ENCODE measurements at regions not wholly inside any gene's neighbourhood (a gene's known extent, or its start where the extent isn't known, plus 50 kb on each side); places are given as distances from the start of the nearest gene placed in this dataset.

GRCh38 chr7:125481323-125481722 lies 551.7 kb upstream of the POT1 start:
- H3K27me3 Mint-ChIP-seq, result no peaks in the 10 kb centered on the region
- no peak overlapping the region for H3K4me3 Mint-ChIP-seq
- no peaks in the 10 kb centered on the region for H3K36me3 Mint-ChIP-seq (ENCODE audit: low read depth)
- H3K27ac Mint-ChIP-seq, result no peak overlapping the region
- H3K9me3 Mint-ChIP-seq, result peaks cover 3% of the 10 kb centered on the region
- H3K4me1 Mint-ChIP-seq, result no peaks in the 10 kb centered on the region
- ATAC-seq (replicated peaks), result no peak

GRCh38 chr7:125480762-125481161 lies 551.1 kb upstream of the POT1 start:
- Mint-ChIP-seq H3K36me3 (ENCODE audit: low read depth) (no peaks in the 10 kb centered on the region), H3K9me3 (peaks cover 3% of the 10 kb centered on the region), H3K4me3 (no peak overlapping the region), H3K27me3 (no peaks in the 10 kb centered on the region), H3K4me1 (no peaks in the 10 kb centered on the region), H3K27ac (no peak overlapping the region)
- ATAC-seq (replicated peaks), result no peak

DNA sequence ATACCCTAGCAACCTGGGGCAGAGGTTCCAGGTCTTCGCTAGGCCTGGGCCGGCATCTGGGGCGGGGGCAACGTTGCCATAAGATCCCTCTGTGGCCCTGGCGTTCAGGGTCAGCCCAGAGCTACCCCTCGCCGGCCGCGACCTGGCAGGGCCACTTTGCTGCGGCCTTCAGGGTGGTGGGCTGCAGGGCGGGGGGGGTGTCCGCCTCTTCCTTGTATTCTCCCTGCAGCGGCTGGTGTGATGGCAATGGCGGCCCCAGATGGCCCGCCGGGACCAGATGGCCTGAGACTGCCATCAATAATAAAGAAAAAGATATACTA lies 539.2 kb upstream of the POT1 start:
- Mint-ChIP-seq H3K27ac (no peak overlapping the region), H3K9me3 (peaks cover 4% of the 10 kb centered on the region), H3K36me3 (ENCODE audit: low read depth) (no peaks in the 10 kb centered on the region), H3K4me1 (no peaks in the 10 kb centered on the region), H3K4me3 (no peak overlapping the region), H3K27me3 (no peaks in the 10 kb centered on the region)
- no peak for ATAC-seq (replicated peaks)

DNA sequence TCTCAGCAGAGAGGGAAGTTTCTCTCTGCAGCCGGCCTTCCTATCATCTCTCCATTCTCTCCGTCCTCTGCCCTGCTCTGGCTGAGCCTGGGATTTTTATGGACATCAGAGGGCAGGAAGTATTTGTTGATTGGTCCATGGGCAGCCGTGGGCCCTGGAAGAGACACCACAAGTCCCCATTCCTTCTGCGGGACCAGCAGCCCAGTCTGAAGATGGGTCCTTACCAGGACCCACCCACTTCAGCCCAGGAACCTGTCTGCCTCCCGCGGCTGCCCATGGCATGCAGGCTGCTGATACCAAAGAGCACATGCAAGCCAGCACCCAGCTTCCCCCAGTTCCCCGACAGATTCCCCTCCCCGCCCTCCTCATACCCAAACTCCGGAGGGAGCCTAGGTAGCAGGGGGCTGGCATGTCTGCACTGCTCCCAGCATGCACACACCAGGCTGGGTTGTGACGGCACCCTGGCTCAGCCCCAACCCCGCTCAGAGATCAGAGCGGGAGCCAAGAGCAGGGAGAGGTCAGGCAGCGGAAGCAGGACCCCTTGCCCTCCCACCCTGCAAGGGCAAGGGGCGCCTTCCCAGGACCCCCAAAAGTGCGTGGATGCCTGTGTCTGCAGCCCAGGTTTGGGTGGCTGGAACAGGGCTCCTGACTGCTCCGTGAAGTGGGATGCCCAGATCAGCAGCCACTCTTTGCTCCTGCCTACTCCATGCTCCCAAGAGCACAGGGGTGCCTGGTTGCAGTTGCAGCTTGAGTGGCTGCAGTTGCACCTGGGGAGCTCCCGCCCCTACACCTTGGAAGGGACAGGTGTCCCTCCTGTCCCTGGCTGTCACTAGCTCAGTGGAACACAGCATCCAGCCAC lies 538.6 kb upstream of the POT1 start:
- no peak overlapping the region for H3K27ac Mint-ChIP-seq
- H3K36me3 Mint-ChIP-seq (ENCODE audit: low read depth), result no peaks in the 10 kb centered on the region
- peaks cover 4% of the 10 kb centered on the region for H3K9me3 Mint-ChIP-seq
- H3K4me1 Mint-ChIP-seq, result no peaks in the 10 kb centered on the region
- no peak for ATAC-seq (replicated peaks)
- H3K27me3 Mint-ChIP-seq, result no peaks in the 10 kb centered on the region
- no peak overlapping the region for H3K4me3 Mint-ChIP-seq

DNA sequence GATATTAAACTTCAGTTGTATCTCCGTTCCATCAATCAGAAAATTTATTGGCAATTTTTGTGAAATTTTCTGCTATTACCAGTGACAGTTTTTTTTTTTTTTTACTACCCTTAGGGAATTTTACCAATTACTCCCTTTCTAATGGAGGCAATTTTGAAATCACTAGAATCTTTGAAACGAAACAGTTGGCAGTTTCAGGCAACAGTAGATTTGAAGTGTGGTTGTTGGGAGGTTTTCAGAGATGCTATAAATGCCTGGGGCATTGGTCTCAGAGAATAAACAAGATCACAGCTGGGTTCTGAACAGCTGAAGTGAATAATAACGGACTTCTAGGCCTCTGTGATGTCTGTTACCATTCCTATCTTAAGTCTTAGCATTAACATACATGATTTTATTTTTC lies 535.9 kb upstream of the POT1 start:
- no peak for ATAC-seq (replicated peaks)
- H3K4me1 Mint-ChIP-seq, result no peaks in the 10 kb centered on the region
- H3K36me3 Mint-ChIP-seq (ENCODE audit: low read depth), result no peaks in the 10 kb centered on the region
- H3K4me3 Mint-ChIP-seq, result no peak overlapping the region
- H3K27me3 Mint-ChIP-seq, result no peaks in the 10 kb centered on the region
- no peak overlapping the region for H3K27ac Mint-ChIP-seq
- peaks cover 4% of the 10 kb centered on the region for H3K9me3 Mint-ChIP-seq

DNA sequence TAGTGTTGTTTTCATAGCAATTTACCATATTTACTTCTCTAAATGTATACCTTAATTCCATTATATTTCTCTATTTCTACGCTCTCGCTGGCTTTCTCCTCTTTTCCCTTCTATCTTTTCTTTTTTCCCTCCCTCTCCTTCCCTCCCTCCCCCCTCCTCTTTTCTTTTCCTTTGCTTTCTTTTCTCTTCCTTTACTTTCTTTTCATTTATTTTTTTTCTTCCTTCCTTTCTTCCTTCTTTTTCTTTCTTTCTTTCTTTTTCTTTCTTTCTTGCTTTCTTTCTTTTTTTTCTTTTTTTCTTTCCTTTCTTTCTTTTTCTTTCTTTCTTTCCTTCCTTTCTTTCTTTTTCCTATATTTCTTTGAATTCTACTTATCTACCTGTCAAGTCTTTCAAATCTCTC lies 533.0 kb upstream of the POT1 start:
- peaks cover 14% of the 10 kb centered on the region for H3K9me3 Mint-ChIP-seq
- no peak overlapping the region for H3K4me3 Mint-ChIP-seq
- no peaks in the 10 kb centered on the region for H3K27me3 Mint-ChIP-seq

GRCh38 chr7:125459038-125459437 lies 529.4 kb upstream of the POT1 start:
- H3K9me3 Mint-ChIP-seq, result peaks cover 26% of the 10 kb centered on the region
- H3K36me3 Mint-ChIP-seq (ENCODE audit: low read depth), result no peaks in the 10 kb centered on the region
- H3K27me3 Mint-ChIP-seq, result no peaks in the 10 kb centered on the region
- no peak overlapping the region for H3K27ac Mint-ChIP-seq
- no peak overlapping the region for H3K4me3 Mint-ChIP-seq
- no peak for ATAC-seq (replicated peaks)
- no peaks in the 10 kb centered on the region for H3K4me1 Mint-ChIP-seq

More for the DNA sequence above, 533.0 kb upstream of the POT1 start:
- no peak for ATAC-seq (replicated peaks)
- no peak overlapping the region for H3K27ac Mint-ChIP-seq
- no peaks in the 10 kb centered on the region for H3K4me1 Mint-ChIP-seq
- no peaks in the 10 kb centered on the region for H3K36me3 Mint-ChIP-seq (ENCODE audit: low read depth)

DNA sequence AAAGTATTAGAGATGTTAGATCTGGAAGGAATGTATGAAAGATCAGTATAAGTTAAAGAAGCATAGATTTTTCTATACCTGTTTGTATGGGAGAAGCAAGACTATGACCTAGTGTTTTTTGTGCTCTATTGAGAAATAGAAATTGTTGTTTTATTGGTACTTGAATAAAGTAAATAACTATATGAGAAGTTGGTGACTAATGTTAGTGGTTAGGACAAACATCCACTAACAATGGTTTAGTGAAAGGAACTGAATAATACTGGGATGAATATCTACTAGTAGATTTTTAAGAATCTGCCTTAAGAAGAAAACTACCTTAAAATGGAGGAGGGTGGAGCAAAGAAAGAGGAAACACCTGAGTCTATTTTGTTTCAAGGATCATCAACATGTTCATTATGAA lies 521.1 kb upstream of the POT1 start:
- H3K4me1 Mint-ChIP-seq, result no peaks in the 10 kb centered on the region
- peaks cover 14% of the 10 kb centered on the region for H3K9me3 Mint-ChIP-seq

DNA sequence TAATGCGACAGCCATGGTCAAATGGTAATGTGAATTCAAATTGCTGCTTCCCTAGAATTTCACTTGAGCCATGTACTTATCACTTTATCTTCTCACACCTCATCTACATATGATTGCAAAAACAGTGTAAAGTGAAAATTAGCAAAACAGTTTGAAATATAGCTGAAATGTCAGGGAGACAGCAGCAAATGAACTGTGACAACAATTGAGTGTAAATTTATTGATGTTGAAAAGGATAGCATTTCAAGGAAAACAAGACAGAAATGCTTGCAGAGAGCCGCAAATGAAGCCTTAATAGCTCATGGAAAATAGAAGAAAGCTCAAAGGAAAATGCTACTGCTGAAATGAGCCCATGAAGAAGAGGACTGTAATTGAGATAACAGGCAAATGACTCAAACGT lies 516.2 kb upstream of the POT1 start:
- Mint-ChIP-seq H3K4me3 (no peak overlapping the region), H3K36me3 (ENCODE audit: low read depth) (no peaks in the 10 kb centered on the region), H3K9me3 (peaks cover 4% of the 10 kb centered on the region), H3K27ac (no peak overlapping the region), H3K27me3 (no peaks in the 10 kb centered on the region), H3K4me1 (no peaks in the 10 kb centered on the region)
- ATAC-seq (replicated peaks), result no peak

More for the DNA sequence above, 521.1 kb upstream of the POT1 start:
- ATAC-seq (replicated peaks), result no peak
- no peaks in the 10 kb centered on the region for H3K27me3 Mint-ChIP-seq
- H3K4me3 Mint-ChIP-seq, result no peak overlapping the region
- no peak overlapping the region for H3K27ac Mint-ChIP-seq
- no peaks in the 10 kb centered on the region for H3K36me3 Mint-ChIP-seq (ENCODE audit: low read depth)

DNA sequence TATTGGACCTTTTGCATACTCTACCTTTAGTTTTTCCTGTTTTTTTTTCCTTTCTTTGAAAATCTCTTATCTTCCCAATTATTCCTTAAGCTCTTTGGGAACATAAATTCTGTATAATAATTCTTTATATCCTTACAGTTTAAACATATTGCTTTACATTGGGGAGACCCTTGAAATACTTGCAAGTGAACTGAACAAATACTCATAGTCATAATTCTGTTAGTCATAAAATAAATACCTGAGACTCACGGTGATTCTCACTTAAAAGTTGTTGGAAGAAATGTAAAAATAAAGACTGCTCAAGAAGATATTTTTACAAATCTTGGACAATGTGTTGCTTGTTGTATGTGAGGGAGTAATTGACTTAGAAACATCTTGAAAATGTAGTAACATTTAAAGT lies 515.2 kb upstream of the POT1 start:
- Mint-ChIP-seq H3K36me3 (ENCODE audit: low read depth) (no peaks in the 10 kb centered on the region), H3K27me3 (no peaks in the 10 kb centered on the region), H3K27ac (no peak overlapping the region), H3K4me1 (no peaks in the 10 kb centered on the region), H3K9me3 (peaks cover 4% of the 10 kb centered on the region), H3K4me3 (no peak overlapping the region)
- no peak for ATAC-seq (replicated peaks)

DNA sequence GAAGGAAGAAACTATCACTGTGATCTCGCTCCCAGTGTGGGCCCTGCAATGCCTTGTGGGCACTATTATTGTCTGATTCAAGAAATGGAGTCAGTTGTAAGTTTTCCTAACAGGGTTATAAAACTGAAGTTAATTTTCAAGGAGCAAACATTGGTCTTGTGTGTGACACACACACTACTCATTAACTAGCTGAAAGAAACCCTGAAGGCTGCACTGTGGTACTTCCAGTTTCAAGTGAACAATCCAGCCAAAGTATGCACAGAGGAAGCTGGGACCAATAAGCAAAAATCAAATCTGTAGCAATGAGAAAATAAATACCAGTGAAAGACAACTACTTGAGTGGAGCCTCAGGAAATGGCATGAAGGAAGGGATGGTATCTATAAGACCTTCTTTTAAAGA lies 506.6 kb upstream of the POT1 start:
- no peaks in the 10 kb centered on the region for H3K4me1 Mint-ChIP-seq
- no peaks in the 10 kb centered on the region for H3K36me3 Mint-ChIP-seq (ENCODE audit: low read depth)
- ATAC-seq (replicated peaks), result no peak
- H3K27ac Mint-ChIP-seq, result no peak overlapping the region
- no peaks in the 10 kb centered on the region for H3K27me3 Mint-ChIP-seq
- peaks cover 10% of the 10 kb centered on the region for H3K9me3 Mint-ChIP-seq
- no peak overlapping the region for H3K4me3 Mint-ChIP-seq

DNA sequence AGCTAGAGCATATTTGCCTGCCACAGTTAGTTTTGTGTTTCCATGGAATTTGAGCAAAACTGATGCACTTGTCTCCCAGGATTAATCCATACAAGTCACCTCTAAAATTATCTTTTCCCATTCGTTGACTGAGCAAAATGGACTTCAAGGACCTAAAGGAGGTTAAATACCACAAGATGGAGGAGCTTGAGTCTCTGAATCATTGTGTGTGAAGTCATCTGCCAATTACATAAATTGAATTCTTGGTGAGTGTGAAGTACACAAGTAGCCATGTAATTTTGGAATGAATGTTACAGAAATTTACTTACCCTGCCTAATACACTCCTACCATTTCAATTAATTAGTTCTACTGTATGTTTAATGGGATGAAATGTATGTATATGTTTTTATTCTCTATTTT lies 501.7 kb upstream of the POT1 start:
- no peaks in the 10 kb centered on the region for H3K27me3 Mint-ChIP-seq
- no peaks in the 10 kb centered on the region for H3K36me3 Mint-ChIP-seq (ENCODE audit: low read depth)
- no peak overlapping the region for H3K4me3 Mint-ChIP-seq
- peaks cover 16% of the 10 kb centered on the region for H3K9me3 Mint-ChIP-seq
- H3K27ac Mint-ChIP-seq, result no peak overlapping the region
- H3K4me1 Mint-ChIP-seq, result no peaks in the 10 kb centered on the region
- ATAC-seq (replicated peaks), result no peak

- ATAC-seq (replicated peaks), result no peak
- no peaks in the 10 kb centered on the region for H3K4me1 Mint-ChIP-seq
- H3K27ac Mint-ChIP-seq, result no peak overlapping the region
Measured at GRCh38 chr7:125430013-125430412, 500.4 kb upstream of the POT1 start.

GRCh38 chr7:125427676-125428075 lies 498.1 kb upstream of the POT1 start:
- Mint-ChIP-seq H3K36me3 (ENCODE audit: low read depth) (no peaks in the 10 kb centered on the region), H3K4me1 (no peaks in the 10 kb centered on the region), H3K27me3 (no peaks in the 10 kb centered on the region), H3K9me3 (peaks cover 6% of the 10 kb centered on the region), H3K4me3 (no peak overlapping the region), H3K27ac (no peak overlapping the region)
- no peak for ATAC-seq (replicated peaks)

More at GRCh38 chr7:125430013-125430412, 500.4 kb upstream of the POT1 start:
- Mint-ChIP-seq H3K4me3 (no peak overlapping the region), H3K27me3 (no peaks in the 10 kb centered on the region), H3K36me3 (ENCODE audit: low read depth) (no peaks in the 10 kb centered on the region), H3K9me3 (peaks cover 10% of the 10 kb centered on the region)

- H3K4me1 Mint-ChIP-seq, result no peaks in the 10 kb centered on the region
- peaks cover 11% of the 10 kb centered on the region for H3K9me3 Mint-ChIP-seq
- no peaks in the 10 kb centered on the region for H3K36me3 Mint-ChIP-seq (ENCODE audit: low read depth)
- no peak for ATAC-seq (replicated peaks)
- no peak overlapping the region for H3K4me3 Mint-ChIP-seq
- no peak overlapping the region for H3K27ac Mint-ChIP-seq
- H3K27me3 Mint-ChIP-seq, result no peaks in the 10 kb centered on the region
Measured at GRCh38 chr7:125425506-125425905, 495.9 kb upstream of the POT1 start.

GRCh38 chr7:125424721-125425120 lies 495.1 kb upstream of the POT1 start:
- Mint-ChIP-seq H3K9me3 (peaks cover 16% of the 10 kb centered on the region), H3K4me3 (no peak overlapping the region), H3K36me3 (ENCODE audit: low read depth) (no peaks in the 10 kb centered on the region), H3K27ac (no peak overlapping the region), H3K27me3 (no peaks in the 10 kb centered on the region), H3K4me1 (no peaks in the 10 kb centered on the region)
- no peak for ATAC-seq (replicated peaks)

All from activated T-helper 17 cell treated with anti-CD3 and anti-CD28 coated beads, Interleukin-2, amount 50 U/mL, for 72 hours (primary cell).